ENCODE measurements at regions not wholly inside any gene's neighbourhood (a gene's known extent, or its start where the extent isn't known, plus 50 kb on each side); places are given as distances from the start of the nearest gene placed in this dataset.

- Histone ChIP-seq H3K4me2 (peak overlapping the region; percentile 48), H3K4me3 (no peak overlapping the region), H3K27ac (peak overlapping the region; percentile 74), H3K9me3 (ENCODE audit: low read depth) (no peaks in the 10 kb centered on the region), H3K9ac (no peak overlapping the region), H3F3A (ENCODE audit: low read depth) (peaks cover 19% of the 10 kb centered on the region), H3K4me1 (peaks cover 14% of the 10 kb centered on the region), H3K27me3 (no peaks in the 10 kb centered on the region), H2AFZ (replicated peaks) (no peak overlapping the region), H3K79me2 (ENCODE audit: low read depth) (no peaks in the 10 kb centered on the region), H3K36me3 (no peaks in the 10 kb centered on the region), H4K20me1 (ENCODE audit: low read depth) (no peaks in the 10 kb centered on the region)
- H3K9me3 Mint-ChIP-seq: peaks cover 42% of the 10 kb centered on the region
- peaks cover 22% of the 10 kb centered on the region for H3K4me1 Mint-ChIP-seq
- peak overlapping the region; percentile 91 for H3K27ac Mint-ChIP-seq
- TF ChIP-seq CTCF (IDR thresholded peaks at IDR 0.05) (no peak), EZH2 (IDR thresholded peaks at IDR 0.05) (no peak), EZH2phosphoT487 (IDR thresholded peaks at IDR 0.05) (no peak)
- H3K27me3 Mint-ChIP-seq (ENCODE audit: insufficient read depth, low read depth): peaks cover 32% of the 10 kb centered on the region
- H3K36me3 Mint-ChIP-seq: peaks cover 11% of the 10 kb centered on the region
- H3K4me3 Mint-ChIP-seq: peak overlapping the region; percentile 51
- no peak for DNase-seq (ENCODE audit: low spot score)
These were observed 61.8 kb upstream of the PLD5 start for GRCh38 chr1:242586360-242586680.

- no peaks in the 10 kb centered on the region for H4K20me1 ChIP-seq (ENCODE audit: low read depth)
- H3K4me1 Mint-ChIP-seq: peaks cover 22% of the 10 kb centered on the region
- no peaks in the 10 kb centered on the region for H3K36me3 ChIP-seq
- TF ChIP-seq EZH2phosphoT487 (IDR thresholded peaks at IDR 0.05) (no peak), CTCF (IDR thresholded peaks at IDR 0.05) (no peak)
- peak; percentile 51 for DNase-seq (ENCODE audit: low spot score)
- H3K4me2 ChIP-seq: peak overlapping the region; percentile 48
- peaks cover 31% of the 10 kb centered on the region for H3K27me3 Mint-ChIP-seq (ENCODE audit: insufficient read depth, low read depth)
- H3K27me3 ChIP-seq: no peaks in the 10 kb centered on the region
- no peak overlapping the region for H3K4me3 ChIP-seq
- H3K9ac ChIP-seq: no peak overlapping the region
- H3F3A ChIP-seq (ENCODE audit: low read depth): peaks cover 19% of the 10 kb centered on the region
- H2AFZ ChIP-seq (replicated peaks): no peak overlapping the region
- H3K27ac Mint-ChIP-seq: peak overlapping the region; percentile 91
- peak overlapping the region; percentile 74 for H3K27ac ChIP-seq
- no peaks in the 10 kb centered on the region for H3K79me2 ChIP-seq (ENCODE audit: low read depth)
- H3K4me1 ChIP-seq: peaks cover 14% of the 10 kb centered on the region
- H3K9me3 Mint-ChIP-seq: peaks cover 37% of the 10 kb centered on the region
- no peaks in the 10 kb centered on the region for H3K9me3 ChIP-seq (ENCODE audit: low read depth)
- H3K4me3 Mint-ChIP-seq: peak overlapping the region; percentile 51
- H3K36me3 Mint-ChIP-seq: peaks cover 8% of the 10 kb centered on the region
These were observed 61.3 kb upstream of the PLD5 start for GRCh38 chr1:242585616-242586359.

GRCh38 chr1:242582669-242583068, 58.2 kb upstream of the PLD5 start:
- Mint-ChIP-seq H3K27me3 (ENCODE audit: insufficient read depth, low read depth) (peaks cover 15% of the 10 kb centered on the region), H3K27ac (no peak overlapping the region), H3K4me1 (peaks cover 22% of the 10 kb centered on the region), H3K9me3 (peaks cover 11% of the 10 kb centered on the region), H3K4me3 (no peak overlapping the region), H3K36me3 (peaks cover 2% of the 10 kb centered on the region)
- Histone ChIP-seq H3K36me3 (no peaks in the 10 kb centered on the region), H3K4me1 (peaks cover 14% of the 10 kb centered on the region), H3K9me3 (ENCODE audit: low read depth) (no peaks in the 10 kb centered on the region), H4K20me1 (ENCODE audit: low read depth) (no peaks in the 10 kb centered on the region), H3F3A (ENCODE audit: low read depth) (peaks cover 19% of the 10 kb centered on the region), H3K79me2 (ENCODE audit: low read depth) (no peaks in the 10 kb centered on the region), H3K27ac (no peak overlapping the region), H3K4me2 (no peak overlapping the region), H2AFZ (replicated peaks) (no peak overlapping the region), H3K9ac (no peak overlapping the region), H3K27me3 (no peaks in the 10 kb centered on the region), H3K4me3 (no peak overlapping the region)
- no peak for DNase-seq (ENCODE audit: low spot score)
- TF ChIP-seq EZH2phosphoT487 (IDR thresholded peaks at IDR 0.05): no peak
- TF ChIP-seq CTCF (IDR thresholded peaks at IDR 0.05): no peak
- TF ChIP-seq EZH2 (IDR thresholded peaks at IDR 0.05): no peak
